ENCODE measurements at regions not wholly inside any gene's neighbourhood (a gene's known extent, or its start where the extent isn't known, plus 50 kb on each side); places are given as distances from the start of the nearest gene placed in this dataset.
A peak's percentile ranks its signal among the peaks of the same experiment; 100 is the strongest.

- DNase-seq: no peak
- peak overlapping the region; percentile 29 for H3K27ac Mint-ChIP-seq (ENCODE audit: unreplicated experiment)
- no peak for TF ChIP-seq CTCF (IDR thresholded peaks at IDR 0.05; ENCODE audit: partially characterized antibody, unreplicated experiment)
Measured at GRCh38 chr3:109480014-109480413, 142.7 kb upstream of the DPPA4 start.

GRCh38 chr3:109478614-109479013 lies 141.3 kb upstream of the DPPA4 start:
- no peak for TF ChIP-seq CTCF (IDR thresholded peaks at IDR 0.05; ENCODE audit: partially characterized antibody, unreplicated experiment)
- Mint-ChIP-seq H3K36me3 (ENCODE audit: unreplicated experiment) (no peaks in the 10 kb centered on the region), H3K4me3 (ENCODE audit: unreplicated experiment) (no peak overlapping the region), H3K4me1 (ENCODE audit: low read depth, unreplicated experiment) (no peaks in the 10 kb centered on the region), H3K27ac (ENCODE audit: unreplicated experiment) (no peak overlapping the region), H3K27me3 (ENCODE audit: unreplicated experiment) (no peaks in the 10 kb centered on the region), H3K9me3 (ENCODE audit: unreplicated experiment) (no peaks in the 10 kb centered on the region)
- DNase-seq: no peak

More at GRCh38 chr3:109480014-109480413, 142.7 kb upstream of the DPPA4 start:
- no peak overlapping the region for H3K4me3 Mint-ChIP-seq (ENCODE audit: unreplicated experiment)
- H3K4me1 Mint-ChIP-seq (ENCODE audit: low read depth, unreplicated experiment): no peaks in the 10 kb centered on the region
- H3K27me3 Mint-ChIP-seq (ENCODE audit: unreplicated experiment): no peaks in the 10 kb centered on the region
- H3K36me3 Mint-ChIP-seq (ENCODE audit: unreplicated experiment): no peaks in the 10 kb centered on the region
- H3K9me3 Mint-ChIP-seq (ENCODE audit: unreplicated experiment): no peaks in the 10 kb centered on the region

- Mint-ChIP-seq H3K36me3 (ENCODE audit: unreplicated experiment) (no peaks in the 10 kb centered on the region), H3K9me3 (ENCODE audit: unreplicated experiment) (no peaks in the 10 kb centered on the region), H3K4me3 (ENCODE audit: unreplicated experiment) (no peak overlapping the region), H3K27ac (ENCODE audit: unreplicated experiment) (no peak overlapping the region), H3K27me3 (ENCODE audit: unreplicated experiment) (peaks cover 2% of the 10 kb centered on the region), H3K4me1 (ENCODE audit: low read depth, unreplicated experiment) (no peaks in the 10 kb centered on the region)
- DNase-seq: no peak
- no peak for TF ChIP-seq CTCF (IDR thresholded peaks at IDR 0.05; ENCODE audit: partially characterized antibody, unreplicated experiment)
Measured at GRCh38 chr3:109460961-109461360, 123.6 kb upstream of the DPPA4 start.

- Mint-ChIP-seq H3K27me3 (ENCODE audit: unreplicated experiment) (peaks cover 1% of the 10 kb centered on the region), H3K36me3 (ENCODE audit: unreplicated experiment) (peaks cover 4% of the 10 kb centered on the region), H3K4me1 (ENCODE audit: low read depth, unreplicated experiment) (no peaks in the 10 kb centered on the region), H3K4me3 (ENCODE audit: unreplicated experiment) (no peak overlapping the region), H3K27ac (ENCODE audit: unreplicated experiment) (no peak overlapping the region), H3K9me3 (ENCODE audit: unreplicated experiment) (no peaks in the 10 kb centered on the region)
- DNase-seq: no peak
- no peak for TF ChIP-seq CTCF (IDR thresholded peaks at IDR 0.05; ENCODE audit: partially characterized antibody, unreplicated experiment)
Measured at GRCh38 chr3:109445210-109445609, 107.9 kb upstream of the DPPA4 start.

GRCh38 chr3:109442531-109442930 lies 105.2 kb upstream of the DPPA4 start:
- Mint-ChIP-seq H3K4me3 (ENCODE audit: unreplicated experiment) (no peak overlapping the region), H3K27ac (ENCODE audit: unreplicated experiment) (no peak overlapping the region), H3K4me1 (ENCODE audit: low read depth, unreplicated experiment) (no peaks in the 10 kb centered on the region), H3K9me3 (ENCODE audit: unreplicated experiment) (peaks cover 2% of the 10 kb centered on the region), H3K27me3 (ENCODE audit: unreplicated experiment) (peaks cover 1% of the 10 kb centered on the region), H3K36me3 (ENCODE audit: unreplicated experiment) (peaks cover 4% of the 10 kb centered on the region)
- TF ChIP-seq CTCF (IDR thresholded peaks at IDR 0.05; ENCODE audit: partially characterized antibody, unreplicated experiment): no peak
- DNase-seq: no peak

Measured in glutamatergic neuron (in vitro differentiated cells).